ENCODE measurements at regions not wholly inside any gene's neighbourhood (a gene's known extent, or its start where the extent isn't known, plus 50 kb on each side); places are given as distances from the start of the nearest gene placed in this dataset.

GRCh38 chr4:27789773-27790172, 929.1 kb downstream of the STIM2 start (continued):
- TF ChIP-seq EZH2phosphoT487 (IDR thresholded peaks at IDR 0.05; ENCODE audit: borderline replicate concordance, low read depth) (no peak), ELF1 (IDR thresholded peaks at IDR 0.05) (no peak)

GRCh38 chr4:27790911-27791310, 930.3 kb downstream of the STIM2 start:
- no peaks in the 10 kb centered on the region for H3K79me2 ChIP-seq (ENCODE audit: insufficient read depth)
- 8% methylated on average over 5 of the region's 5 CpGs for WGBS (ENCODE audit: low lambda C conversion rate)
- H3K36me3 ChIP-seq (replicated peaks in 1 of 2; ENCODE audit: control insufficient read depth in 1 of 2, insufficient read depth in 2 of 2, low read length in 1 of 2): no peaks in the 10 kb centered on the region
- H3K4me1 ChIP-seq (ENCODE audit: control insufficient read depth in 1 of 2, insufficient read depth in 2 of 2, low read depth in 1 of 2, low read length in 1 of 2): no peaks in the 10 kb centered on the region
- no peak overlapping the region for H2AFZ ChIP-seq (ENCODE audit: low read depth)
- no peaks in the 10 kb centered on the region for H3K9me2 ChIP-seq
- TF ChIP-seq MAX (IDR thresholded peaks at IDR 0.05; ENCODE audit: low read depth): no peak
- TF ChIP-seq MXI1 (IDR thresholded peaks at IDR 0.05; ENCODE audit: low read depth, low read length): no peak
- TF ChIP-seq CHD2 (IDR thresholded peaks at IDR 0.05; ENCODE audit: low read length, partially characterized antibody): no peak
- TF ChIP-seq TEAD4 (IDR thresholded peaks at IDR 0.05; ENCODE audit: borderline replicate concordance, insufficient read depth): no peak
- TF ChIP-seq POLR2AphosphoS5 (IDR thresholded peaks at IDR 0.05; ENCODE audit: low read depth, low read length): no peak
- TF ChIP-seq EZH2phosphoT487 (IDR thresholded peaks at IDR 0.05; ENCODE audit: borderline replicate concordance, low read depth): no peak
- TF ChIP-seq SIN3A (IDR thresholded peaks at IDR 0.05; ENCODE audit: borderline replicate concordance, low read depth, low read length): no peak
- TF ChIP-seq RAD21 (IDR thresholded peaks at IDR 0.05; ENCODE audit: low read length): no peak
- TF ChIP-seq YY1 (IDR thresholded peaks at IDR 0.05; ENCODE audit: low read depth): no peak
- no peak for TF ChIP-seq ZBTB33 (IDR thresholded peaks at IDR 0.05; ENCODE audit: borderline replicate concordance, low read depth)
- TF ChIP-seq RCOR1 (IDR thresholded peaks at IDR 0.05; ENCODE audit: low read length): no peak
- no peak for TF ChIP-seq EP300 (IDR thresholded peaks at IDR 0.05; ENCODE audit: borderline replicate concordance in 1 of 2, low read depth in 1 of 2, low read length in 1 of 2)
- TF ChIP-seq USF1 (IDR thresholded peaks at IDR 0.05; ENCODE audit: borderline replicate concordance, low read depth): no peak
- TF ChIP-seq IRF3 (IDR thresholded peaks at IDR 0.05; ENCODE audit: low read depth, low read length): no peak
- no peaks in the 10 kb centered on the region for H3F3A ChIP-seq (replicated peaks; ENCODE audit: insufficient read depth)
- POLR2A ChIA-PET: no interaction called here
- no peaks in the 10 kb centered on the region for H3K9me3 ChIP-seq
- no peak for DNase-seq
- H3K27me3 ChIP-seq (ENCODE audit: insufficient read depth): no peaks in the 10 kb centered on the region
- no peak overlapping the region for H3K9ac ChIP-seq
- CTCF ChIA-PET: interaction anchor here (0.8 kb wide), 1 partner anchor 99 kb away, joined by 3 read pairs; no protein-coding TSS in a partner anchor
- H4K20me1 ChIP-seq (ENCODE audit: insufficient read depth): no peaks in the 10 kb centered on the region
- H3K4me2 ChIP-seq: no peak overlapping the region
- no peak overlapping the region for H3K4me3 ChIP-seq (ENCODE audit: low read depth in 2 of 2, low read length in 1 of 2)
- H3K27ac ChIP-seq (ENCODE audit: low read depth in 2 of 2, low read length in 1 of 2): no peak overlapping the region

Measured in SK-N-SH (cell line).